Middle frontal gyrus (tissue), 1 donor: ENCODE measurements at regions not wholly inside any gene's neighbourhood (a gene's known extent, or its start where the extent isn't known, plus 50 kb on each side); places are given as distances from the start of the nearest gene placed in this dataset.
"Not testable (repeated sequence)": the region's sequence is repeated elsewhere in the genome, so short reads cannot be mapped to it uniquely, and the experiment has no call there.

Experiments
- DNase-seq: peaks from one replicate; pipeline ENCODE4 v3.0.0-alpha.2; 2015; ENCODE audit warnings: low spot score; ENCODE audit errors: extremely low spot score

DNA sequence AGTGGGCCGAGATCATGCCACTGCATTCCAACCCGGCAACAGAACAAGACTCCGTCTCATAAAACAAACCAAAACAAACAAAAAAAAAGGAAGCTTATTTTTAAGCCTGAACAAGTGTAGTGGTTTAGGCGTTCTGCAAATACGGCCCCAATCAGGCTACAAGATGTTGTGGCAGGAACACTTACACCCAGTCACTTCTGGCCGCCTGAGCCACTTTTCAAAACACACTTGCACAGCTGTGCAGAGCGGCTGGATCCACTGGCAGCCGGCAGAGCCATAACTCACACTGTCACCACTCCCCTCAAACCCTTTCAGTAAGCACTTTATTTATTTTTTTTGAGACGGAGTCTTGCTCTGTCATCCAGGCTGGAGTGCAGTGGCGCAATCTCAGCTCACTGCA is 81.0 kb upstream of the FRG2C start:
- DNase-seq, result not testable (repeated sequence)

- not testable (repeated sequence) for DNase-seq
These were observed 76.4 kb upstream of the FRG2C start for GRCh38 chr3:75587695-75588094.

GRCh38 chr3:75590382-75590781 is 73.7 kb upstream of the FRG2C start:
- DNase-seq, result not testable (repeated sequence)

- not testable (repeated sequence) for DNase-seq
These were observed 59.7 kb upstream of the FRG2C start for GRCh38 chr3:75604286-75604934.

- DNase-seq, result not testable (repeated sequence)
These were observed 56.1 kb upstream of the FRG2C start for GRCh38 chr3:75607996-75608395.

DNA sequence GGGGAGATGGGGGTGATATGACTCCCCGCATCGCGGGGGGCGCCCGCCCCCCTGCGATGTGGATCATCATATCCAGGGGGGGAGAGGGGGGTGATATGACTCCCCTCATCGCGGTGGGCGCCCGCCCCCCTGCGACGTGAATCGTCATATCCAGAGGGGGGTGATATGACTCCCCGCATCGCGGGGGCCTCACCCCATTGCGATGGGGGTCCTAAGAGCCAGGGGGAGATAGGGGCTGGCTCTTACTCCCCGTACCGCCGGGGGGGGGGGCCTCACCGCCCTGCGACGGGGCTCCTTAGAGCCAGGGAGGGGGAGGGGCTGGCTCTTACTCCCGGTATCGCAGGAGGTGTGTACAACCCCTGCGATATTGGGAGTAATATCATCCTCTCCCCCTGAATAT is 54.5 kb upstream of the FRG2C start:
- DNase-seq, result not testable (repeated sequence)

- no peak for DNase-seq
These were observed 53.4 kb upstream of the FRG2C start for GRCh38 chr3:75610773-75611172.

DNA sequence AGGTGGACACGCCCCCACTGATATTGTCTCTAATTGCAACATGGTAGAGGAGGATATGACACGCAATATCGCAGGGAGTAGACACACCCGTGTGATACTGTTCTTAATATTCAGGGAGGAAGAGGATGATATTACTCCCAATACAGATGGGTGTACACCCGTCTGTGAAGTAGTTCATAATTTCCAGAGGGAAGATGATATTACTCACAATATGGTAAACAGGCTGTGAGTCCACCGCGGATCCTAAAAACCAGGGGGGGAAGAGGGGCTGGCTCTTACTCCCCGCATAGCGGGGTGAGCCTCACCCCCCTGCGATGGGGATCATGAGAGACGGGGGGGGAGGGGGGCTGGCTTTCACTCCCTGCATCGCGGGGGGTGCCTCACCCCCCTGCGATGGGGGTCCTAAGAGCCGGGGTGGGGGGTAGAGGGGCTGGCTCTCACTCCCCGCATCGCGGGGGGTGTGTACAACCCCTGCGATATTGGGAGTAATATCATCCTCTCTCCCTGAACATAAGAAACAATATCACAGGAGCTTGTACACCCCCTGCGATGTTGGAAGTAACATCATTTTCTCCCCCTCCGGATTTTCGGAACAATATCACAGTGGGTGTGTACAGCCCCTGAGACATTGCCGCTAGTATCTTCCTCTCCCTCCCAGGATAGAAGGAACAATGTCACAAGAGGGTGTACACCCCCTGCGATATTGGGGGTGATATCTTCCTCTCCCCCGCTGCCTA is 52.2 kb upstream of the FRG2C start:
- not testable (repeated sequence) for DNase-seq
